ENCODE measurements at regions not wholly inside any gene's neighbourhood (a gene's known extent, or its start where the extent isn't known, plus 50 kb on each side); places are given as distances from the start of the nearest gene placed in this dataset.

GRCh38 chrX:79588233-79588632 lies 221.1 kb upstream of the ITM2A start:
- H2AK5ac ChIP-seq (ENCODE audit: low read depth, low read length), result no peak overlapping the region
- no peak overlapping the region for H3K4me2 ChIP-seq (ENCODE audit: insufficient read depth, low read length, poor library complexity, severe bottlenecking)
- H3K18ac ChIP-seq (ENCODE audit: low read length), result no peak overlapping the region
- no peak overlapping the region for H4K91ac ChIP-seq (ENCODE audit: low read depth, low read length, poor library complexity)
- no peak overlapping the region for H4K8ac ChIP-seq (ENCODE audit: low read depth, low read length)
- H3K27me3 ChIP-seq (ENCODE audit: control insufficient read depth in 3 of 3, insufficient read depth in 3 of 3, low read depth in 1 of 3, low read length in 3 of 3), result no peaks in the 10 kb centered on the region
- peaks cover 0 to 2% of the 10 kb centered on the region in 2 donors for H3K9me3 ChIP-seq (replicated peaks in 1 of 2; ENCODE audit: control insufficient read depth in 2 of 2, insufficient read depth in 1 of 2, low read depth in 1 of 2, low read length in 2 of 2)
- H2BK120ac ChIP-seq (ENCODE audit: low read depth, low read length), result no peak overlapping the region
- no peak overlapping the region for H3K9ac ChIP-seq (ENCODE audit: low read depth, low read length, poor library complexity)
- no peak overlapping the region for H2BK5ac ChIP-seq (ENCODE audit: low read length)
- no peaks in the 10 kb centered on the region for H3K36me3 ChIP-seq (replicated peaks in 1 of 2; ENCODE audit: control insufficient read depth in 2 of 2, insufficient read depth in 2 of 2, low read length in 2 of 2)
- no peaks in the 10 kb centered on the region for H3K4me1 ChIP-seq (ENCODE audit: control insufficient read depth in 2 of 2, insufficient read depth in 1 of 2, low read depth in 1 of 2, low read length in 2 of 2)
- H3K4ac ChIP-seq (ENCODE audit: low read length), result no peak overlapping the region
- H3K4me3 ChIP-seq (ENCODE audit: low read length in 2 of 2), result no peak overlapping the region
- no peak overlapping the region for H3K14ac ChIP-seq (ENCODE audit: low read length)
- no peak overlapping the region for H3K23ac ChIP-seq (ENCODE audit: low read depth, low read length, poor library complexity)
- H3K79me1 ChIP-seq (ENCODE audit: low read depth, low read length), result no peaks in the 10 kb centered on the region
- H2BK12ac ChIP-seq (ENCODE audit: low read length), result no peak overlapping the region
- no peak for DNase-seq (ENCODE audit: low spot score)
- H3K27ac ChIP-seq (replicated peaks; ENCODE audit: low read length), result no peak overlapping the region
- H2AFZ ChIP-seq (ENCODE audit: low read length), result no peak overlapping the region
- H2BK15ac ChIP-seq (ENCODE audit: low read length), result no peak overlapping the region

GRCh38 chrX:79573760-79574159 lies 206.6 kb upstream of the ITM2A start:
- H2AK5ac ChIP-seq (ENCODE audit: low read depth, low read length), result no peak overlapping the region
- H3K23ac ChIP-seq (ENCODE audit: low read depth, low read length, poor library complexity), result no peak overlapping the region
- no peak overlapping the region for H2BK12ac ChIP-seq (ENCODE audit: low read length)
- H3K79me1 ChIP-seq (ENCODE audit: low read depth, low read length), result no peaks in the 10 kb centered on the region
- H4K91ac ChIP-seq (ENCODE audit: low read depth, low read length, poor library complexity), result no peak overlapping the region
- H2BK120ac ChIP-seq (ENCODE audit: low read depth, low read length), result no peak overlapping the region
- no peaks in the 10 kb centered on the region for H3K27me3 ChIP-seq (ENCODE audit: control insufficient read depth in 3 of 3, insufficient read depth in 3 of 3, low read depth in 1 of 3, low read length in 3 of 3)
- no peaks in the 10 kb centered on the region for H3K36me3 ChIP-seq (replicated peaks in 1 of 2; ENCODE audit: control insufficient read depth in 2 of 2, insufficient read depth in 2 of 2, low read length in 2 of 2)
- H2AFZ ChIP-seq (ENCODE audit: low read length), result no peak overlapping the region
- no peak for DNase-seq (ENCODE audit: low spot score)
- no peak overlapping the region for H2BK15ac ChIP-seq (ENCODE audit: low read length)
- no peak overlapping the region for H3K4me2 ChIP-seq (ENCODE audit: insufficient read depth, low read length, poor library complexity, severe bottlenecking)
- no peak overlapping the region for H4K8ac ChIP-seq (ENCODE audit: low read depth, low read length)
- WGBS, 2 donors (ENCODE audit: extremely low coverage in 2 of 2, insufficient read length in 2 of 2, insufficient replicate concordance in 1 of 2), result no CpG with 5 or more reads among the region's 1 CpG
- H3K14ac ChIP-seq (ENCODE audit: low read length), result no peak overlapping the region
- no peaks in the 10 kb centered on the region for H3K4me1 ChIP-seq (ENCODE audit: control insufficient read depth in 2 of 2, insufficient read depth in 1 of 2, low read depth in 1 of 2, low read length in 2 of 2)
- H2BK5ac ChIP-seq (ENCODE audit: low read length), result no peak overlapping the region
- no peak overlapping the region for H3K4me3 ChIP-seq (ENCODE audit: low read length in 2 of 2)
- no peak overlapping the region for H3K9ac ChIP-seq (ENCODE audit: low read depth, low read length, poor library complexity)
- H3K27ac ChIP-seq (replicated peaks; ENCODE audit: low read length), result no peak overlapping the region
- no peak overlapping the region for H3K18ac ChIP-seq (ENCODE audit: low read length)
- H3K4ac ChIP-seq (ENCODE audit: low read length), result no peak overlapping the region
- no peaks in the 10 kb centered on the region for H3K9me3 ChIP-seq (replicated peaks in 1 of 2; ENCODE audit: control insufficient read depth in 2 of 2, insufficient read depth in 1 of 2, low read depth in 1 of 2, low read length in 2 of 2)

GRCh38 chrX:79572566-79572965 lies 205.4 kb upstream of the ITM2A start:
- H3K4me2 ChIP-seq (ENCODE audit: insufficient read depth, low read length, poor library complexity, severe bottlenecking), result no peak overlapping the region
- H3K4me3 ChIP-seq (ENCODE audit: low read length in 2 of 2), result no peak overlapping the region
- no peaks in the 10 kb centered on the region for H3K36me3 ChIP-seq (replicated peaks in 1 of 2; ENCODE audit: control insufficient read depth in 2 of 2, insufficient read depth in 2 of 2, low read length in 2 of 2)
- no peak overlapping the region for H3K14ac ChIP-seq (ENCODE audit: low read length)
- H3K4ac ChIP-seq (ENCODE audit: low read length), result no peak overlapping the region
- H3K79me1 ChIP-seq (ENCODE audit: low read depth, low read length), result no peaks in the 10 kb centered on the region
- no peak overlapping the region for H4K91ac ChIP-seq (ENCODE audit: low read depth, low read length, poor library complexity)
- no peaks in the 10 kb centered on the region for H3K27me3 ChIP-seq (ENCODE audit: control insufficient read depth in 3 of 3, insufficient read depth in 3 of 3, low read depth in 1 of 3, low read length in 3 of 3)
- no peaks in the 10 kb centered on the region for H3K4me1 ChIP-seq (ENCODE audit: control insufficient read depth in 2 of 2, insufficient read depth in 1 of 2, low read depth in 1 of 2, low read length in 2 of 2)
- H4K8ac ChIP-seq (ENCODE audit: low read depth, low read length), result no peak overlapping the region
- no peak overlapping the region for H2BK120ac ChIP-seq (ENCODE audit: low read depth, low read length)
- no peak overlapping the region for H3K18ac ChIP-seq (ENCODE audit: low read length)
- no peak for DNase-seq (ENCODE audit: low spot score)
- no peak overlapping the region for H2BK5ac ChIP-seq (ENCODE audit: low read length)
- H3K27ac ChIP-seq (replicated peaks; ENCODE audit: low read length), result no peak overlapping the region
- no CpG with 5 or more reads among the region's 6 CpGs for WGBS, 2 donors (ENCODE audit: extremely low coverage in 2 of 2, insufficient read length in 2 of 2, insufficient replicate concordance in 1 of 2)
- no peak overlapping the region for H2AFZ ChIP-seq (ENCODE audit: low read length)
- H2BK15ac ChIP-seq (ENCODE audit: low read length), result no peak overlapping the region
- H3K23ac ChIP-seq (ENCODE audit: low read depth, low read length, poor library complexity), result no peak overlapping the region
- no peaks in the 10 kb centered on the region for H3K9me3 ChIP-seq (replicated peaks in 1 of 2; ENCODE audit: control insufficient read depth in 2 of 2, insufficient read depth in 1 of 2, low read depth in 1 of 2, low read length in 2 of 2)
- no peak overlapping the region for H2AK5ac ChIP-seq (ENCODE audit: low read depth, low read length)
- H3K9ac ChIP-seq (ENCODE audit: low read depth, low read length, poor library complexity), result no peak overlapping the region
- H2BK12ac ChIP-seq (ENCODE audit: low read length), result no peak overlapping the region

GRCh38 chrX:79570524-79571240 lies 203.5 kb upstream of the ITM2A start:
- no peak overlapping the region for H2BK15ac ChIP-seq (ENCODE audit: low read length)
- DNase-seq (ENCODE audit: low spot score), result no peak
- no peak overlapping the region for H3K9ac ChIP-seq (ENCODE audit: low read depth, low read length, poor library complexity)
- no peaks in the 10 kb centered on the region for H3K79me1 ChIP-seq (ENCODE audit: low read depth, low read length)
- H3K36me3 ChIP-seq (replicated peaks in 1 of 2; ENCODE audit: control insufficient read depth in 2 of 2, insufficient read depth in 2 of 2, low read length in 2 of 2), result no peaks in the 10 kb centered on the region
- no peak overlapping the region for H3K4me3 ChIP-seq (ENCODE audit: low read length in 2 of 2)
- H2BK12ac ChIP-seq (ENCODE audit: low read length), result no peak overlapping the region
- H3K23ac ChIP-seq (ENCODE audit: low read depth, low read length, poor library complexity), result no peak overlapping the region
- no peak overlapping the region for H3K27ac ChIP-seq (replicated peaks; ENCODE audit: low read length)
- H3K4ac ChIP-seq (ENCODE audit: low read length), result no peak overlapping the region
- peak overlapping the region; percentile 1 for H2AFZ ChIP-seq (ENCODE audit: low read length)
- H3K9me3 ChIP-seq (replicated peaks in 1 of 2; ENCODE audit: control insufficient read depth in 2 of 2, insufficient read depth in 1 of 2, low read depth in 1 of 2, low read length in 2 of 2), result no peaks in the 10 kb centered on the region
- H3K4me2 ChIP-seq (ENCODE audit: insufficient read depth, low read length, poor library complexity, severe bottlenecking), result no peak overlapping the region
- no peaks in the 10 kb centered on the region for H3K4me1 ChIP-seq (ENCODE audit: control insufficient read depth in 2 of 2, insufficient read depth in 1 of 2, low read depth in 1 of 2, low read length in 2 of 2)
- H2BK5ac ChIP-seq (ENCODE audit: low read length), result no peak overlapping the region
- no peak overlapping the region for H2BK120ac ChIP-seq (ENCODE audit: low read depth, low read length)
- no peak overlapping the region for H3K14ac ChIP-seq (ENCODE audit: low read length)
- no CpG with 5 or more reads among the region's 8 CpGs for WGBS, 2 donors (ENCODE audit: extremely low coverage in 2 of 2, insufficient read length in 2 of 2, insufficient replicate concordance in 1 of 2)
- no peak overlapping the region for H3K18ac ChIP-seq (ENCODE audit: low read length)
- no peak overlapping the region for H2AK5ac ChIP-seq (ENCODE audit: low read depth, low read length)
- H4K8ac ChIP-seq (ENCODE audit: low read depth, low read length), result no peak overlapping the region
- H3K27me3 ChIP-seq (ENCODE audit: control insufficient read depth in 3 of 3, insufficient read depth in 3 of 3, low read depth in 1 of 3, low read length in 3 of 3), result no peaks in the 10 kb centered on the region
- H4K91ac ChIP-seq (ENCODE audit: low read depth, low read length, poor library complexity), result no peak overlapping the region
